ENCODE measurements at regions not wholly inside any gene's neighbourhood (a gene's known extent, or its start where the extent isn't known, plus 50 kb on each side); places are given as distances from the start of the nearest gene placed in this dataset.
"Not testable (repeated sequence)": the region's sequence is repeated elsewhere in the genome, so short reads cannot be mapped to it uniquely, and the experiment has no call there.

GRCh38 chr10:93127642-93128215 lies 54.0 kb downstream of the CYP26A1 start:
- not testable (repeated sequence) for H3K27ac ChIP-seq; H3K36me3 ChIP-seq; DNase-seq; ATAC-seq (ENCODE audit: low FRiP score in 2 of 2); H3K4me1 ChIP-seq; H3K27me3 ChIP-seq; H3K4me3 ChIP-seq
- 78 to 79% methylated on average over 9 of the region's 9 CpGs for WGBS, 2 donors
- H3K9me3 ChIP-seq, result peaks cover 4 to 24% (median 15%) of the 10 kb centered on the region in 4 donors

DNA sequence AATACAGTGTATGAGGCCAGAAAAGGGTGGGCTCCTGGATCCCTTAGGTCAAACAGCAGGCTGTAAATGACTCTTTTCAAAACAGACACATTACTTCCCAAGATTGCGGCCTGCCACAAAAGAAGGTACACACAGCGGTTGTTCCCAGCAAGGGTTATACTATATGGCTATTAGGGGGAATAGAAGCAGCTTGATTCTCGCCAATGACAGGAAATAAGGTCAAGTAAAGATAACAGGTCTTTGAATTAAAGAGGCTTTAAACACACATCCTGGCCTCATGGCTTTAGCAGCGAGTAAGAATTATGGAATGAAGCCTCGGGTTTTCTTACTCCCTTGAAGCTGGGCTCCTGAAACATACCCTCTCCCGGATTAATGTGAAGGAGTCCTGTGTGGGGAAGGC lies 58.3 kb downstream of the CYP26A1 start:
- Histone ChIP-seq H3K9me3 (peaks cover 0 to 13% (median 6%) of the 10 kb centered on the region in 4 donors), H3K4me1 (no peaks in the 10 kb centered on the region), H3K4me3 (no peak overlapping the region), H3K36me3 (no peaks in the 10 kb centered on the region), H3K27me3 (no peaks in the 10 kb centered on the region), H3K27ac (no peak overlapping the region)
- 32 to 35% methylated on average over 6 of the region's 6 CpGs for WGBS, 2 donors
- no peak for TF ChIP-seq EP300 (IDR thresholded peaks at IDR 0.05)
- TF ChIP-seq, protein P1, sequence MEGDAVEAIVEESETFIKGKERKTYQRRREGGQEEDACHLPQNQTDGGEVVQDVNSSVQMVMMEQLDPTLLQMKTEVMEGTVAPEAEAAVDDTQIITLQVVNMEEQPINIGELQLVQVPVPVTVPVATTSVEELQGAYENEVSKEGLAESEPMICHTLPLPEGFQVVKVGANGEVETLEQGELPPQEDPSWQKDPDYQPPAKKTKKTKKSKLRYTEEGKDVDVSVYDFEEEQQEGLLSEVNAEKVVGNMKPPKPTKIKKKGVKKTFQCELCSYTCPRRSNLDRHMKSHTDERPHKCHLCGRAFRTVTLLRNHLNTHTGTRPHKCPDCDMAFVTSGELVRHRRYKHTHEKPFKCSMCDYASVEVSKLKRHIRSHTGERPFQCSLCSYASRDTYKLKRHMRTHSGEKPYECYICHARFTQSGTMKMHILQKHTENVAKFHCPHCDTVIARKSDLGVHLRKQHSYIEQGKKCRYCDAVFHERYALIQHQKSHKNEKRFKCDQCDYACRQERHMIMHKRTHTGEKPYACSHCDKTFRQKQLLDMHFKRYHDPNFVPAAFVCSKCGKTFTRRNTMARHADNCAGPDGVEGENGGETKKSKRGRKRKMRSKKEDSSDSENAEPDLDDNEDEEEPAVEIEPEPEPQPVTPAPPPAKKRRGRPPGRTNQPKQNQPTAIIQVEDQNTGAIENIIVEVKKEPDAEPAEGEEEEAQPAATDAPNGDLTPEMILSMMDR (IDR thresholded peaks at IDR 0.05), result no peak
- no peak for TF ChIP-seq POLR2A (IDR thresholded peaks at IDR 0.05)
- TF ChIP-seq POLR2AphosphoS5 (IDR thresholded peaks at IDR 0.05), result no peak
- ATAC-seq (ENCODE audit: low FRiP score in 2 of 2), result no peak
- no peak for DNase-seq

- ATAC-seq (ENCODE audit: low FRiP score in 2 of 2) (no peak), DNase-seq (no peak)
- H3K36me3 ChIP-seq, result no peaks in the 10 kb centered on the region
- no peaks in the 10 kb centered on the region for H3K4me1 ChIP-seq
- H3K9me3 ChIP-seq, result no peaks in the 10 kb centered on the region
- 80 to 82% methylated on average over 11 of the region's 11 CpGs for WGBS, 2 donors
- no peak overlapping the region for H3K4me3 ChIP-seq
- no peak overlapping the region for H3K27ac ChIP-seq
- H3K27me3 ChIP-seq, result no peaks in the 10 kb centered on the region
- no peak for TF ChIP-seq POLR2AphosphoS5 (IDR thresholded peaks at IDR 0.05)
- TF ChIP-seq, protein P1 (IDR thresholded peaks at IDR 0.05), result no peak
- no peak for TF ChIP-seq EP300 (IDR thresholded peaks at IDR 0.05)
- TF ChIP-seq POLR2A (IDR thresholded peaks at IDR 0.05), result no peak
Observed at GRCh38 chr10:93138113-93138870, 64.6 kb downstream of the CYP26A1 start.

DNA sequence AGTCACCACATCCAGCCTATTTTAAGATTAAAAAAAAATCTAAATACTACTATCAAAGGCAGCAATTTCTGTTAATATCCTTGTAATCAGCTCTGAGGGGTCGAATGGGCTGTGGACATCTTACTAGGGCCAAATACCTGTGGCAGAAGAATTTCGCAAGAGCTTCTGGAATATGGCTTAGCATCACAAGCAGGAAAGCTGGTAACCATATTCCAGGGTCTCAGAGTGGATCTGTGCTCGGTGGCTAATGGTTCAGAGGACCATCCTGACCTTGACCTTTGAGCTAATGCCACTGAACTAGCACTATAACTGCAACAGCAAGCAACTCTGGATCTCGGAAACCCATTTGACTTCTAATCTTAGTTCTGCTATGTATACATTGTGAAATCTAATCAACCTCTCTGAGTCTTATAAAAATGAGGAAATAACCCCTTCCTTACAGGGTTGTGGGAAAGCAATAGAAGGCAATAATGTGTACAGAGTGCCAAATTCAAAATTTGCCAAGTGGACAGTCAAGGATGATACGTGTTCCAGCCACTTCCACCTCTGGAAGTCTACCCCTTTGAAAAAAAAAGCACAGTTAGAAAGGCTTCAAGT lies 65.5 kb downstream of the CYP26A1 start:
- TF ChIP-seq EP300 (IDR thresholded peaks at IDR 0.05) (no peak), POLR2AphosphoS5 (IDR thresholded peaks at IDR 0.05) (no peak), POLR2A (IDR thresholded peaks at IDR 0.05) (no peak)
- TF ChIP-seq, protein P1 (IDR thresholded peaks at IDR 0.05), result no peak
- Histone ChIP-seq H3K36me3 (no peaks in the 10 kb centered on the region), H3K4me1 (no peaks in the 10 kb centered on the region), H3K9me3 (no peaks in the 10 kb centered on the region), H3K27ac (no peak overlapping the region), H3K27me3 (no peaks in the 10 kb centered on the region), H3K4me3 (no peak overlapping the region)
- ATAC-seq (ENCODE audit: low FRiP score in 2 of 2) (peak in 1 of 2 donors; percentile 68), DNase-seq (no peak)
- 69 to 71% methylated on average over 5 of the region's 5 CpGs for WGBS, 2 donors

GRCh38 chr10:93142534-93142933 lies 68.8 kb downstream of the CYP26A1 start:
- Histone ChIP-seq H3K9me3 (no peaks in the 10 kb centered on the region), H3K27me3 (no peaks in the 10 kb centered on the region), H3K36me3 (no peaks in the 10 kb centered on the region), H3K4me3 (no peak overlapping the region), H3K27ac (no peak overlapping the region), H3K4me1 (no peaks in the 10 kb centered on the region)
- no peak for ATAC-seq (ENCODE audit: low FRiP score in 2 of 2)
- no peak for DNase-seq
- TF ChIP-seq POLR2A (IDR thresholded peaks at IDR 0.05) (no peak), POLR2AphosphoS5 (IDR thresholded peaks at IDR 0.05) (no peak), EP300 (IDR thresholded peaks at IDR 0.05) (no peak)
- TF ChIP-seq, protein P1 (IDR thresholded peaks at IDR 0.05), result no peak
- WGBS, 2 donors, result 92 to 93% methylated on average over 3 of the region's 3 CpGs

All from upper lobe of left lung (tissue), 6 donors.